ENCODE measurements at regions not wholly inside any gene's neighbourhood (a gene's known extent, or its start where the extent isn't known, plus 50 kb on each side); places are given as distances from the start of the nearest gene placed in this dataset.
"Not testable (repeated sequence)": the region's sequence is repeated elsewhere in the genome, so short reads cannot be mapped to it uniquely, and the experiment has no call there.

DNA sequence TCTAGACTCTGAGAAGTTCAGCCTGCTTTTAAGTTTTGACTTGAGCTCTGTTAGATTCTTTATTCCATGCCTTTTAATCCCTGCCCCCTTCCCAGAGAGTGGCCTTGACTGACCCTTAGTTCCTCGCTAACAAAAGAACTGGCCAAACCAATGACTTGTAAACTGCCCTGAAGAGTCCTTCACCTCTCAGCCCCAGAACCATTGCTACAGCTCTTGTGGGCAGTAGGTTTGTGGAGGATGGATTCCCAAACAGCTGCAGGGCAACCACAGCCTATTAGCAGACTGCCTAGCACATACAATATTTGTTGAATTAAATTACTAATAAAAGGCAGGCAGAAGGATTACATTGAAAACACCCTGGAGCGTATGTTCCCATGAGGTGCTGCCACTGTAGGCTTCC, 163.9 kb downstream of the MAIP1 start:
- H3K4me3 ChIP-seq (ENCODE audit: control insufficient read depth, low read depth, low read length), result no peak overlapping the region
- DNase-seq (ENCODE audit: low read depth), result no peak
- TF ChIP-seq, protein P1, sequence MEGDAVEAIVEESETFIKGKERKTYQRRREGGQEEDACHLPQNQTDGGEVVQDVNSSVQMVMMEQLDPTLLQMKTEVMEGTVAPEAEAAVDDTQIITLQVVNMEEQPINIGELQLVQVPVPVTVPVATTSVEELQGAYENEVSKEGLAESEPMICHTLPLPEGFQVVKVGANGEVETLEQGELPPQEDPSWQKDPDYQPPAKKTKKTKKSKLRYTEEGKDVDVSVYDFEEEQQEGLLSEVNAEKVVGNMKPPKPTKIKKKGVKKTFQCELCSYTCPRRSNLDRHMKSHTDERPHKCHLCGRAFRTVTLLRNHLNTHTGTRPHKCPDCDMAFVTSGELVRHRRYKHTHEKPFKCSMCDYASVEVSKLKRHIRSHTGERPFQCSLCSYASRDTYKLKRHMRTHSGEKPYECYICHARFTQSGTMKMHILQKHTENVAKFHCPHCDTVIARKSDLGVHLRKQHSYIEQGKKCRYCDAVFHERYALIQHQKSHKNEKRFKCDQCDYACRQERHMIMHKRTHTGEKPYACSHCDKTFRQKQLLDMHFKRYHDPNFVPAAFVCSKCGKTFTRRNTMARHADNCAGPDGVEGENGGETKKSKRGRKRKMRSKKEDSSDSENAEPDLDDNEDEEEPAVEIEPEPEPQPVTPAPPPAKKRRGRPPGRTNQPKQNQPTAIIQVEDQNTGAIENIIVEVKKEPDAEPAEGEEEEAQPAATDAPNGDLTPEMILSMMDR (IDR thresholded peaks at IDR 0.05; ENCODE audit: control insufficient read depth, insufficient read depth, low read depth, low read length, missing control alignments), result no peak

DNA sequence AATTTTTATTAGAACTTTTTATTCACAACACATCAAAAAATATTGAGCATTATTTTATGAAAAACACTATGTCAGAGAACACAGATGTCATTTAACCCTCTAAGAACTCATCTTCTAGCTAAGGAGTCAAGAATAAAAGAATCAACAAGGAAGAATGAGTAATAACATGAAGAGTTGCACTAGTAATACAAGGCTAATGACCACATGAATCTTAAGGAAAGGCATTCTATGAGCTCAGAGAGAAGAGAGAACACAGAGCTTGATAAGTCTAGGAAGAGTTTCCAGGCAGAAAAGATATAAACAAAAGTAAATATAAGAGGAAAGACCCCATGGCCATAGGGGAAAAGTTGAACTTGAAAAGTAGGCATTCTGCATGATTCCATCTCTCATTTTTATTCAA, 166.5 kb downstream of the MAIP1 start:
- no peak overlapping the region for H3K4me3 ChIP-seq (ENCODE audit: control insufficient read depth, low read depth, low read length)
- no peak for DNase-seq (ENCODE audit: low read depth)
- TF ChIP-seq, protein P1 (IDR thresholded peaks at IDR 0.05; ENCODE audit: control insufficient read depth, insufficient read depth, low read depth, low read length, missing control alignments), result no peak

DNA sequence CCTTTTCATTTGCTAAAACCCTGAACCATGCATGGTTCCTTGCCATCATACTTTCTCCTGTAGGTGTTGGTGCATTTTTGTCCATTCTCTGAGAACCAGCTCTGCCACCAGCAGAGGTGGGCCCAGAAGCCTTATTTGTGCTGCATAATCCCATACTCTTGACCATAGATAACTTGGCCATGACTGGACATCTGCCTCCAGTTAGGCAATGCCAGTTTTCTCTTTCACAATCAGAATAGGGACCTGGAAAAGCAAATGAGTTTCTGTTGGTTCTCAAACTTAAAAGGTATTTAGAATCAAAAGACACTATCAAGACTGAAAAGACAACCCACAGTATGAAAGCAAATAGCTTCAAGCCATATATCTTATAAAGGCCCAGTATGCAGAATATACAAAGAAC, 167.3 kb downstream of the MAIP1 start:
- DNase-seq (ENCODE audit: low read depth), result no peak
- TF ChIP-seq, protein P1 (IDR thresholded peaks at IDR 0.05; ENCODE audit: control insufficient read depth, insufficient read depth, low read depth, low read length, missing control alignments), result no peak
- H3K4me3 ChIP-seq (ENCODE audit: control insufficient read depth, low read depth, low read length), result no peak overlapping the region

DNA sequence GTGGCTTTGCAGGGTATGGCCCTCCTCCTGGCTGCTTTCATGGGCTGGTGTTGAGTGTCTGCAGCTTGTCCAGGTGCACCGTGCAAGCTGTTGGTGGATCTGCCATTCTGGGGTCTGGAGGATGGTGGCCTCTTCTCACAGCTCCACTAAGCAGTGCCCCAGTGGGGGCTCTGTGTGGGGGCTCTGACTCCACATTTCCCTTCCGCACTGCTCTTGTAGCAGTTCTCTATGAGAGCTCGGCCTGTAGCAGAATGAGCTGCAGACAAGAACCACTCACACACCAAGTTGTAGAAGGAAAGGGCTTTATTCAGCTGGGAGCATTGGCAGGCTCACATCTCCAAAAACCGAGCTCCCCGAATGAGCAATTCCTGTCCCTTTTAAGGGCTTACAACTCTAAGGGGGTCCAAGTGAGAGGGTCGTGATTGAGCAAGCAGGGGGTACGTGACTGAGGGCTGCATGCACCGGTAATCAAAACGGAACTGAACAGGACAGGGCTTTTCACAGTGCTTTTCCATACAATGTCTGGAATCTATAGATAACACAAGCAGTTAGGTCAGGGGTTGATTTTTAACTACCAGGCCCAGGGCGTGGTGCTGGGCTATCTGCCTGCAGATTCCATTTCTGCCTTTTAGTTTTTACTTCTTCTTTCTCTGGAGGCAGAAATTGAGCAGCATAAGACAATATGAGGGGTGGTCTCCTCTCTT, 169.4 kb downstream of the MAIP1 start:
- DNase-seq (ENCODE audit: low read depth), result not testable (repeated sequence)

DNA sequence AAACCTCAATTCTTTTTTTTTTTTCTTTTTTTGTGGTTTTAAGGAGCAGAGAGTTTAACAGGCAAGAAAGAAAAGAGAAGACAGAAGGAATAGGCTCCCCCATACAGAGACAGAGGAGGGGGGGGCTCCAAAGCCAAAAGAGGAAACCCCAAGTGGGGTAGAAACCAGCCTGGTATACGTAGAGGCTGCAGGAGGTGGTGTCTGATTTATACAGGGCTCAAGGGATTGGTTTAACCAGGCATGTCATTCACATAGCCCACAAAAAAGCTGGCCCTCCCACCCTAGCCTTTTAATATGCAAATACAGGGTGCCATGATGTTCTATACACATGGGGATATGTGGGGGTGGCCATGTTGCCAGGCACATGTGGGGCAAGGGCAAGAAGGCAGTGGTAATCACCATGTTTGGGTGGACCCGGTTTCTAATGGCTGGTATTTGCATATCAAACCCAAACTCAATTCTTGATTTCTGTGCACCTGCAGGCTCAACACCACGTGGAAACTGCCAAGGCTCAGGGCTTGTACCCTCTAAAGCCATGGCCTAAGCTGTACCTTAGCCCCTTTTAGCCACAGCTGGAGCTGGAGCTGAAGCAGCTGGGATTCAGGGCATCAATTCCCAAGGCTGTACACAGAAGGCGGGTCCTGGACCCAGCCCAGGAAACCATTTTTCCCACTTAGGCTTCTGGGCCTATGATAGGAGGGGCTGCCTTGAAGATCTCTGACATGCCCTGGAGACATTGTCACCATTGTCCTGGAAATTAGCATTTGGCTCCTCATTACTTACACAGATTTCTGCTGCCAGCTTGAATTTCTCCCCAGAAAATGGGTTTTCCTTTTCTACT, 170.3 kb downstream of the MAIP1 start:
- H3K4me3 ChIP-seq (ENCODE audit: control insufficient read depth, low read depth, low read length), result no peak overlapping the region
- no peak for DNase-seq (ENCODE audit: low read depth)
- TF ChIP-seq, protein P1 (IDR thresholded peaks at IDR 0.05; ENCODE audit: control insufficient read depth, insufficient read depth, low read depth, low read length, missing control alignments), result no peak

More for the DNA sequence above, 169.4 kb downstream of the MAIP1 start:
- H3K4me3 ChIP-seq (ENCODE audit: control insufficient read depth, low read depth, low read length), result not testable (repeated sequence)

DNA sequence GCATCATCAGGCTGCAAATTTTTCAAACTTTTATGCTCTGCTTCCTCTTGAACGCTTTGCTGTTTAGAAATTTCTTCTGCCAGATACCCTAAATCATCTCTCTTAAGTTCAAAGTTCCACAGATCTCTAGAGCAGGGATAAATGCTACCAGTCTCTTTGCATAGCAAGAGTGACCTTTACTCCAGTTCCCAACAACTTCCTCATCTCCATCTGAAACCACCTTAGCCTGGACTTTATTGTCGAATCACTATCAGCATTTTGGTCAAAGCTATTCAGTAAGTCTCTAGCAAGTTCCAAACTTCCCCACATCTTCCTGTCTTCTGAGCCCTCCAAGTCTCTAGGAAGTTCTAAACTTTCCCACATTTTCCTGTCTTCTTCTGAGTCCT, 170.9 kb downstream of the MAIP1 start:
- H3K4me3 ChIP-seq (ENCODE audit: control insufficient read depth, low read depth, low read length); DNase-seq (ENCODE audit: low read depth): not testable (repeated sequence)

DNA sequence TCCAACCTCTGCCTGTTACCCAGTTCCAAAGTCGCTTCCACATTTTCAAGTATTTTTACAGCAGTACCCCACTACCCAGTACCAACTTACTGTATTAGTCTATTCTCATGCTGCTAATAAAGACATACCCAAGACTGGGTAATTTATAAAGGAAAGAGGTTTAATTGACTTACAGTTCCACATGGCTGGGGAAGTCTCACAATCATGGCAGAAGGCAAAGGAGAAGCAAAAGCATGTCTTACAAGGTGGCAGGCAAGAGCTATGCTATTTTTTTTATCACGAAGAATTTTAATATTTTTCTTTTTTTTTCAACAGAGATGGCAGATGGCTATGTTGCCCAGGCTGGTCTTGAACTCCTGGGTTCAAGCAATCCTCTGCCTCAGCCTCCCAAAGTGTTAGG, 171.3 kb downstream of the MAIP1 start:
- not testable (repeated sequence) for DNase-seq (ENCODE audit: low read depth); H3K4me3 ChIP-seq (ENCODE audit: control insufficient read depth, low read depth, low read length)

DNA sequence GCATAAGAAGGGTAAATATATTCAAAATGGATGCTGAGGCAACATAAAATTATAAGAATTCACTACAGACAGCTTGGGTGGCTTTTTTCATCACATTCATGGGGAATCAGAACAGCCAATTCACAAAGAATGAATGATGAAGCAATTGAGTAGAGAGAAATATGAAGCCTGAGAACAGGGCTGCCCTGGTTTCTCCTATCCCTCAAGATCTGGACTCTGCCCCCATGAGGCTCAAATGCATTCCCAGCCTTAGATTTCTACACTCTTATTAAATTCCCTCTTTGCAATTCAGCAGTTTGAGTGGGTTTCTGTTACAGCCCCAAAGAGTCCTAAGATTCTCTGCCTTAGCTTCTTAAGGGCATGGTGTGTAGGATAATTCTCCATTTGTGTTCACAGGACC, 172.5 kb downstream of the MAIP1 start:
- TF ChIP-seq, protein P1 (IDR thresholded peaks at IDR 0.05; ENCODE audit: control insufficient read depth, insufficient read depth, low read depth, low read length, missing control alignments), result peak; percentile 33
- H3K4me3 ChIP-seq (ENCODE audit: control insufficient read depth, low read depth, low read length), result no peak overlapping the region
- peak; percentile 47 for DNase-seq (ENCODE audit: low read depth)

All from AG09309 (cell line).